DND-41 (cell line): ENCODE measurements at regions not wholly inside any gene's neighbourhood (a gene's known extent, or its start where the extent isn't known, plus 50 kb on each side); places are given as distances from the start of the nearest gene placed in this dataset.

Experiments used
- CTCF ChIP-seq: IDR thresholded peaks from 2 replicates; pipeline ENCODE4 v1.5.1; 2012; ENCODE audit warnings: borderline replicate concordance, low read length, moderate library complexity, mild to moderate bottlenecking; ENCODE audit not compliant: poor library complexity, severe bottlenecking; ENCODE audit errors: extremely low read depth
- EZH2 ChIP-seq: IDR thresholded peaks from 3 replicates; pipeline ENCODE4 v1.6.1; 2012; ENCODE audit warnings: borderline replicate concordance, low read depth, mild to moderate bottlenecking, moderate library complexity, low read length, inconsistent platforms; ENCODE audit not compliant: severe bottlenecking

GRCh38 chr5:52710972-52711596, 76.6 kb upstream of the ITGA1 start:
- TF ChIP-seq CTCF = no peak
- no peak for TF ChIP-seq EZH2
